Heart left ventricle (tissue), 13 donors: ENCODE measurements at regions not wholly inside any gene's neighbourhood (a gene's known extent, or its start where the extent isn't known, plus 50 kb on each side); places are given as distances from the start of the nearest gene placed in this dataset.

Source experiments
- POLR2A ChIP-seq, 2 donors: fragments of 450-650 bp; IDR thresholded peaks; one replicate each; pipeline ENCODE4 v1.6.1; 2017; ENCODE audit warnings: antibody characterized with exemption in 2 of 2, mild to moderate bottlenecking in 2 of 2, moderate library complexity in 2 of 2
- TF ChIP-seq, protein P1 (sequence below), 12 donors: fragments of 200-600 bp; sonication (generic) in 4 of 12; IDR thresholded peaks; one replicate each; pipeline versions ENCODE4 v1.5.0 to v1.8.0; 2018 to 2022; ENCODE audit warnings: antibody characterized with exemption in 12 of 12, mild to moderate bottlenecking in 5 of 12
- donor health status: ischemic (EF 13 %, LVEDD 7.1; RV severe dilation, severe dysfunction).
- donor health status: DM: no; HTN: yes; CAD: no.
- donor health status: DM: no; HTN: no; CAD: no.
- donor health status: ischemic (EF 25% LVEDD 6.9; RV normal size, moderate dysfunction).
- donor health status: ischemic (EF 25% LVEDD 5.7; RV mildly dilated, moderate dysfunction).
- donor health status: ischemic (EF 35%, LVEDD 5.7; RV mildly dilated, moderate dysfunction).
- donor health status: nonischemic (EF 11% LVEDD 7.7; RV severe dilation, severe dysfunction).
- donor health status: DM: yes; HTN: yes; CAD: no.
- donor health status: PGD.
- donor health status: ischemic (EF 29% LVEDD 5.4; RV normal size, mild dysfunction).
- donor health status: nonischemic (EF 23%, LVEDD 6.1; RV moderate dilation, normal function).

- TF ChIP-seq, protein P1, sequence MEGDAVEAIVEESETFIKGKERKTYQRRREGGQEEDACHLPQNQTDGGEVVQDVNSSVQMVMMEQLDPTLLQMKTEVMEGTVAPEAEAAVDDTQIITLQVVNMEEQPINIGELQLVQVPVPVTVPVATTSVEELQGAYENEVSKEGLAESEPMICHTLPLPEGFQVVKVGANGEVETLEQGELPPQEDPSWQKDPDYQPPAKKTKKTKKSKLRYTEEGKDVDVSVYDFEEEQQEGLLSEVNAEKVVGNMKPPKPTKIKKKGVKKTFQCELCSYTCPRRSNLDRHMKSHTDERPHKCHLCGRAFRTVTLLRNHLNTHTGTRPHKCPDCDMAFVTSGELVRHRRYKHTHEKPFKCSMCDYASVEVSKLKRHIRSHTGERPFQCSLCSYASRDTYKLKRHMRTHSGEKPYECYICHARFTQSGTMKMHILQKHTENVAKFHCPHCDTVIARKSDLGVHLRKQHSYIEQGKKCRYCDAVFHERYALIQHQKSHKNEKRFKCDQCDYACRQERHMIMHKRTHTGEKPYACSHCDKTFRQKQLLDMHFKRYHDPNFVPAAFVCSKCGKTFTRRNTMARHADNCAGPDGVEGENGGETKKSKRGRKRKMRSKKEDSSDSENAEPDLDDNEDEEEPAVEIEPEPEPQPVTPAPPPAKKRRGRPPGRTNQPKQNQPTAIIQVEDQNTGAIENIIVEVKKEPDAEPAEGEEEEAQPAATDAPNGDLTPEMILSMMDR (IDR thresholded peaks at IDR 0.05), result no peak
- no peak for TF ChIP-seq POLR2A (IDR thresholded peaks at IDR 0.05)
Measured at GRCh38 chr17:15169676-15170075, 95.5 kb downstream of the PMP22 start.
